ENCODE measurements at regions not wholly inside any gene's neighbourhood (a gene's known extent, or its start where the extent isn't known, plus 50 kb on each side); places are given as distances from the start of the nearest gene placed in this dataset.

GRCh38 chr3:177571271-177571943 is 374.1 kb upstream of the TBL1XR1 start:
- TF ChIP-seq, protein P1, sequence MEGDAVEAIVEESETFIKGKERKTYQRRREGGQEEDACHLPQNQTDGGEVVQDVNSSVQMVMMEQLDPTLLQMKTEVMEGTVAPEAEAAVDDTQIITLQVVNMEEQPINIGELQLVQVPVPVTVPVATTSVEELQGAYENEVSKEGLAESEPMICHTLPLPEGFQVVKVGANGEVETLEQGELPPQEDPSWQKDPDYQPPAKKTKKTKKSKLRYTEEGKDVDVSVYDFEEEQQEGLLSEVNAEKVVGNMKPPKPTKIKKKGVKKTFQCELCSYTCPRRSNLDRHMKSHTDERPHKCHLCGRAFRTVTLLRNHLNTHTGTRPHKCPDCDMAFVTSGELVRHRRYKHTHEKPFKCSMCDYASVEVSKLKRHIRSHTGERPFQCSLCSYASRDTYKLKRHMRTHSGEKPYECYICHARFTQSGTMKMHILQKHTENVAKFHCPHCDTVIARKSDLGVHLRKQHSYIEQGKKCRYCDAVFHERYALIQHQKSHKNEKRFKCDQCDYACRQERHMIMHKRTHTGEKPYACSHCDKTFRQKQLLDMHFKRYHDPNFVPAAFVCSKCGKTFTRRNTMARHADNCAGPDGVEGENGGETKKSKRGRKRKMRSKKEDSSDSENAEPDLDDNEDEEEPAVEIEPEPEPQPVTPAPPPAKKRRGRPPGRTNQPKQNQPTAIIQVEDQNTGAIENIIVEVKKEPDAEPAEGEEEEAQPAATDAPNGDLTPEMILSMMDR (IDR thresholded peaks at IDR 0.05) = no peak
- ATAC-seq (ENCODE audit: low FRiP score) (no peak), DNase-seq (ENCODE audit: low spot score) (no peak)

- DNase-seq (ENCODE audit: low spot score) (no peak), ATAC-seq (ENCODE audit: low FRiP score) (no peak)
- TF ChIP-seq, protein P1 (IDR thresholded peaks at IDR 0.05) = no peak
Observed at GRCh38 chr3:177571944-177572315, 374.6 kb upstream of the TBL1XR1 start.

GRCh38 chr3:177574222-177574856 is 377.1 kb upstream of the TBL1XR1 start:
- TF ChIP-seq, protein P1 (IDR thresholded peaks at IDR 0.05) = no peak
- peak; percentile 95 for ATAC-seq (ENCODE audit: low FRiP score)
- peak; percentile 42 for DNase-seq (ENCODE audit: low spot score)

DNA sequence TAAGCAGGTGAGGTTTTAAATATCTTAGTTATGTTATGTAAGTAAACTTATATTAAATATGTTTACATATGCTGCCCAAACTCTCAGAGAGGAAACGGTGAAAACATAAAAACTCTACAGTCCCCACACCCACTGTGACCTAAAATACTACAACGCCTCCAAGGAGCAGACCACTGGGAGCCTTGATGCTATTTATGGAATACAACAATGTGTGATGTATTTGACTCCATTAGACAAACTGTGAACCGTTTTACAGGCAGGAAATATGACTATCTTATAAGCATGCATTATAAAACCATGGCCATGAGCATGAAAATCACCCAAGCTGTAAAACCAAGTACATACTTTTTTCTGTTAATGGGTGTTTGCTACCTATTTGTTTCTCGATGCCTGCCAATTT is 379.5 kb upstream of the TBL1XR1 start:
- DNase-seq (ENCODE audit: low spot score) = no peak
- ATAC-seq (ENCODE audit: low FRiP score) = no peak
- TF ChIP-seq, protein P1 (IDR thresholded peaks at IDR 0.05) = no peak

DNA sequence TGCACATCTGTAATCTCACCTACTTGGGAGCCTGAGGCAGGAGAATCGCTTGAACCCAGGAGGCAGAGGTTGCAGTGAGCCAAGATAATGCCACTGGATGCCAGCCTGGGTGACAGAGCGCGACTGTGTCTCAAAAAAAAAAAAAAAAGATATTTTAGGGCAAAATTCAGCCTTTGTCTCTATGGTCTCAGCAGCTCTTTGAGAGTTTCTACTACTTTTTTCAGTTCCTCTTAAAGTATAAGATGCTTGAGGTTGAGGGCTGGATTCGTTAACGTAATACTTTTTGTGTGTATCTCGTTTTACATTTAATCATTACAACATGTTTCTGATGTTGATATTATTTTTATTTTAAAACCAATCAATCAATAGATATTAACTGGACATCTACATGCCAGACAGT is 381.2 kb upstream of the TBL1XR1 start:
- DNase-seq (ENCODE audit: low spot score) (no peak), ATAC-seq (ENCODE audit: low FRiP score) (no peak)
- TF ChIP-seq, protein P1 (IDR thresholded peaks at IDR 0.05) = no peak

GRCh38 chr3:177579419-177579818 is 382.1 kb upstream of the TBL1XR1 start:
- no peak for DNase-seq (ENCODE audit: low spot score)
- TF ChIP-seq, protein P1 (IDR thresholded peaks at IDR 0.05) = no peak
- ATAC-seq (ENCODE audit: low FRiP score) = no peak

DNA sequence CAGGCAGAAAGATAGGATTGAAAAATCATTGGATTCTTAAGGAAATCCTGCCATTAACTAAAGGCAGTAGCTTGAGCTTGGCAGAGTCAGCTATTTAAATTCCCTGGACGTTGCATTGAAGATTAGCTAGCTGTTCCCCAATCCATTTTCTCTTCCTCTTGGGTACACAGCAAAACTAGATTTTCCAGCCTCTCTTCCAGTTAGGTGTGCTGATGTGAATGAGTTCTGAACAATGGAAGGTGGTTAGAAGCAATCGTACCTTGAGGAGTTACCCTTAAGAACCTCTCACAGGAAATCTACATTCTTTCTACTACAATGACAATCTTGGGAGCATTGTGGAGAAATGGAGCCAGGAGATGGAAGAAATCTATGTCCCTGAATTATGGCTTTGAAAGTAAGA is 383.2 kb upstream of the TBL1XR1 start:
- DNase-seq (ENCODE audit: low spot score) (no peak), ATAC-seq (ENCODE audit: low FRiP score) (no peak)
- TF ChIP-seq, protein P1 (IDR thresholded peaks at IDR 0.05) = no peak

Data from omental fat pad (tissue), 3 donors.